Neural cell (in vitro differentiated cells): ENCODE measurements at regions not wholly inside any gene's neighbourhood (a gene's known extent, or its start where the extent isn't known, plus 50 kb on each side); places are given as distances from the start of the nearest gene placed in this dataset.

Experiments
- H2AFZ ChIP-seq: fragments of 200-600, 300-800 bp; sonication (generic), shearing (Covaris generic); 2 replicates; pipeline ENCODE4 v1.6.0; 2014; ENCODE audit warnings: low read depth, mild to moderate bottlenecking, antibody characterized with exemption, low read length, moderate library complexity
- H3F3A ChIP-seq: fragments of 200-600 bp; shearing (Covaris generic); 2 replicates; pipeline ENCODE4 v1.6.1; 2016; ENCODE audit warnings: mild to moderate bottlenecking, moderate library complexity, mixed read lengths, antibody characterized with exemption, low read length; ENCODE audit not compliant: insufficient read depth, poor library complexity, severe bottlenecking
- H3K27ac ChIP-seq: fragments of 200-600, 300-800 bp; sonication (generic), shearing (Covaris generic); 2 replicates; pipeline ENCODE4 v1.5.1; 2014; ENCODE audit warnings: mild to moderate bottlenecking, low read length, moderate library complexity
- H3K27me3 ChIP-seq: fragments of 300-800, 200-600 bp; sonication (generic), shearing (Covaris generic); 2 replicates; pipeline ENCODE4 v1.6.0; 2014; ENCODE audit warnings: mild to moderate bottlenecking, low read depth, low read length, moderate library complexity; ENCODE audit not compliant: insufficient read depth
- H3K36me3 ChIP-seq: fragments of 300-800, 200-600 bp; sonication (generic), shearing (Covaris generic); 2 replicates; pipeline ENCODE4 v1.5.1; 2014; ENCODE audit warnings: mild to moderate bottlenecking, antibody characterized with exemption, low read length, moderate library complexity; ENCODE audit not compliant: insufficient read depth
- H3K4me2 ChIP-seq: fragments of 300-800, 200-600 bp; sonication (generic), shearing (Covaris generic); 2 replicates; pipeline ENCODE4 v1.6.0; 2014; ENCODE audit warnings: mild to moderate bottlenecking, low read length
- H3K4me3 ChIP-seq: fragments of 300-800, 200-600 bp; sonication (generic), shearing (Covaris generic); 2 replicates; pipeline ENCODE4 v1.5.1; 2014; ENCODE audit warnings: mild to moderate bottlenecking, low read length, moderate library complexity
- H3K79me2 ChIP-seq: fragments of 200-600 bp; shearing (Covaris generic); replicated peaks from 2 replicates; pipeline ENCODE4 v1.6.0; 2014; ENCODE audit warnings: mild to moderate bottlenecking, low read length, moderate library complexity; ENCODE audit not compliant: insufficient read depth
- H3K9ac ChIP-seq: fragments of 300-800, 200-600 bp; sonication (generic), shearing (Covaris generic); 2 replicates; pipeline ENCODE4 v1.6.1; 2016; ENCODE audit warnings: mild to moderate bottlenecking, low read length, mixed read lengths
- H3K9me2 ChIP-seq: fragments of 200-600 bp; shearing (Covaris generic); 2 replicates; pipeline ENCODE4 v1.6.1; 2016; ENCODE audit warnings: mild to moderate bottlenecking, low read length, mixed read lengths; ENCODE audit not compliant: insufficient read depth
- H3K9me3 ChIP-seq: fragments of 200-600, 300-800 bp; sonication (generic), shearing (Covaris generic); 2 replicates; pipeline ENCODE4 v1.6.1; 2016; ENCODE audit warnings: mild to moderate bottlenecking, mixed run types, low read length, moderate library complexity, mixed read lengths
- H4K20me1 ChIP-seq: fragments of 200-600 bp; shearing (Covaris generic); 2 replicates; pipeline ENCODE4 v1.6.1; 2016; ENCODE audit warnings: mild to moderate bottlenecking, mixed run types; ENCODE audit not compliant: insufficient read depth
- CTCF ChIP-seq: fragments of 450-650 bp; IDR thresholded peaks from 2 replicates; pipeline ENCODE4 v1.5.1; 2014; ENCODE audit warnings: antibody characterized with exemption, mild to moderate bottlenecking, moderate library complexity; ENCODE audit not compliant: poor library complexity, severe bottlenecking
- EP300 ChIP-seq: fragments of 450-650 bp; conservative IDR thresholded peaks from 2 replicates; pipeline ENCODE4 v1.6.1; 2014; ENCODE audit warnings: antibody characterized with exemption, mild to moderate bottlenecking, moderate library complexity; ENCODE audit not compliant: poor library complexity, severe bottlenecking
- EZH2 ChIP-seq: fragments of 200-600, 300-800 bp; shearing (Covaris generic), sonication (generic); IDR thresholded peaks from 2 replicates; pipeline ENCODE4 v1.6.1; 2014; ENCODE audit warnings: antibody characterized with exemption, low read length, borderline replicate concordance, mild to moderate bottlenecking; ENCODE audit not compliant: insufficient read depth, poor library complexity, severe bottlenecking
- MXI1 ChIP-seq: fragments of 450-650 bp; conservative IDR thresholded peaks from 2 replicates; pipeline ENCODE4 v1.6.1; 2014; ENCODE audit warnings: antibody characterized with exemption, mild to moderate bottlenecking; ENCODE audit not compliant: poor library complexity, severe bottlenecking
- POLR2AphosphoS5 ChIP-seq: IDR thresholded peaks from 2 replicates; pipeline ENCODE4 v1.6.1; 2012
- RAD21 ChIP-seq: fragments of 450-650 bp; conservative IDR thresholded peaks from 2 replicates; pipeline ENCODE4 v1.6.1; 2014; ENCODE audit warnings: antibody characterized with exemption, mild to moderate bottlenecking, moderate library complexity
- REST ChIP-seq: IDR thresholded peaks from 2 replicates; pipeline ENCODE4 v1.6.1; 2012; ENCODE audit warnings: borderline replicate concordance
- SMC3 ChIP-seq: fragments of 450-650 bp; conservative IDR thresholded peaks from 2 replicates; pipeline ENCODE4 v1.6.1; 2014; ENCODE audit warnings: antibody characterized with exemption, mild to moderate bottlenecking, moderate library complexity; ENCODE audit not compliant: poor library complexity

- Histone ChIP-seq H3K27ac (no peak overlapping the region), H3K9ac (no peak overlapping the region), H3K9me3 (no peaks in the 10 kb centered on the region), H3K9me2 (no peaks in the 10 kb centered on the region), H2AFZ (no peak overlapping the region), H3F3A (no peaks in the 10 kb centered on the region), H3K4me2 (no peak overlapping the region), H3K36me3 (no peaks in the 10 kb centered on the region), H3K27me3 (no peaks in the 10 kb centered on the region), H3K79me2 (no peaks in the 10 kb centered on the region), H3K4me3 (no peak overlapping the region), H4K20me1 (no peaks in the 10 kb centered on the region)
- TF ChIP-seq CTCF (no peak), SMC3 (no peak), REST (no peak), POLR2AphosphoS5 (no peak), EP300 (no peak), RAD21 (no peak)
Measured at GRCh38 chr13:40192452-40192851, 474.0 kb downstream of the FOXO1 start.

GRCh38 chr13:40192858-40193257 lies 473.6 kb downstream of the FOXO1 start:
- H3K4me2 ChIP-seq = no peak overlapping the region

More at GRCh38 chr13:40192858-40193257, 473.6 kb downstream of the FOXO1 start:
- no peak overlapping the region for H3K9ac ChIP-seq
- TF ChIP-seq EP300 = no peak
- TF ChIP-seq SMC3 = no peak
- TF ChIP-seq EZH2 = no peak
- no peak for TF ChIP-seq POLR2AphosphoS5
- no peak for TF ChIP-seq MXI1
- TF ChIP-seq REST = no peak
- no peak for TF ChIP-seq RAD21
- no peaks in the 10 kb centered on the region for H4K20me1 ChIP-seq
- no peaks in the 10 kb centered on the region for H3K79me2 ChIP-seq
- no peak overlapping the region for H3K4me3 ChIP-seq
- H3K36me3 ChIP-seq = no peaks in the 10 kb centered on the region
- H3F3A ChIP-seq = no peaks in the 10 kb centered on the region
- no peaks in the 10 kb centered on the region for H3K9me3 ChIP-seq
- H3K27me3 ChIP-seq = no peaks in the 10 kb centered on the region
- no peak overlapping the region for H2AFZ ChIP-seq
- no peak overlapping the region for H3K27ac ChIP-seq
- H3K9me2 ChIP-seq = no peaks in the 10 kb centered on the region
